ENCODE measurements at regions not wholly inside any gene's neighbourhood (a gene's known extent, or its start where the extent isn't known, plus 50 kb on each side); places are given as distances from the start of the nearest gene placed in this dataset.

- Histone ChIP-seq H3K4me3 (no peak overlapping the region), H3K27me3 (no peaks in the 10 kb centered on the region), H3K4me1 (no peaks in the 10 kb centered on the region), H3K9me3 (peaks cover 0 to 2% (median 0%) of the 10 kb centered on the region in 4 donors), H3K27ac (peak overlapping the region in 1 of 4 donors; percentile 12), H3K36me3 (no peaks in the 10 kb centered on the region)
- intact Hi-C loops (cut with DNase I) = no loop called here
- FAIRE-seq (no peak), ATAC-seq (no peak), DNase-seq (no peak)
- 84 to 86% methylated on average over 5 of the region's 5 CpGs for WGBS, 2 donors
- TF ChIP-seq, protein P1, sequence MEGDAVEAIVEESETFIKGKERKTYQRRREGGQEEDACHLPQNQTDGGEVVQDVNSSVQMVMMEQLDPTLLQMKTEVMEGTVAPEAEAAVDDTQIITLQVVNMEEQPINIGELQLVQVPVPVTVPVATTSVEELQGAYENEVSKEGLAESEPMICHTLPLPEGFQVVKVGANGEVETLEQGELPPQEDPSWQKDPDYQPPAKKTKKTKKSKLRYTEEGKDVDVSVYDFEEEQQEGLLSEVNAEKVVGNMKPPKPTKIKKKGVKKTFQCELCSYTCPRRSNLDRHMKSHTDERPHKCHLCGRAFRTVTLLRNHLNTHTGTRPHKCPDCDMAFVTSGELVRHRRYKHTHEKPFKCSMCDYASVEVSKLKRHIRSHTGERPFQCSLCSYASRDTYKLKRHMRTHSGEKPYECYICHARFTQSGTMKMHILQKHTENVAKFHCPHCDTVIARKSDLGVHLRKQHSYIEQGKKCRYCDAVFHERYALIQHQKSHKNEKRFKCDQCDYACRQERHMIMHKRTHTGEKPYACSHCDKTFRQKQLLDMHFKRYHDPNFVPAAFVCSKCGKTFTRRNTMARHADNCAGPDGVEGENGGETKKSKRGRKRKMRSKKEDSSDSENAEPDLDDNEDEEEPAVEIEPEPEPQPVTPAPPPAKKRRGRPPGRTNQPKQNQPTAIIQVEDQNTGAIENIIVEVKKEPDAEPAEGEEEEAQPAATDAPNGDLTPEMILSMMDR (IDR thresholded peaks at IDR 0.05) = no peak
These were observed 187.4 kb downstream of the ARL4C start for GRCh38 chr2:234309431-234309830.

- H3K4me1 ChIP-seq = no peaks in the 10 kb centered on the region
- ATAC-seq = peak in 3 of 4 donors; percentile 38 to 83 (median 80)
- peak in 1 of 6 donors; percentile 28 for DNase-seq
- WGBS, 2 donors = 54 to 65% methylated on average over 6 of the region's 6 CpGs
- no peaks in the 10 kb centered on the region for H3K36me3 ChIP-seq
- H3K4me3 ChIP-seq = no peak overlapping the region
- intact Hi-C loops (cut with DNase I) = no loop called here
- FAIRE-seq = no peak
- H3K27me3 ChIP-seq = no peaks in the 10 kb centered on the region
- TF ChIP-seq, protein P1 (IDR thresholded peaks at IDR 0.05) = no peak
- peak overlapping the region in 2 of 4 donors; percentile 12 to 23 for H3K27ac ChIP-seq
- peaks cover 0 to 2% (median 0%) of the 10 kb centered on the region in 4 donors for H3K9me3 ChIP-seq
These were observed 188.1 kb downstream of the ARL4C start for GRCh38 chr2:234308813-234309195.

DNA sequence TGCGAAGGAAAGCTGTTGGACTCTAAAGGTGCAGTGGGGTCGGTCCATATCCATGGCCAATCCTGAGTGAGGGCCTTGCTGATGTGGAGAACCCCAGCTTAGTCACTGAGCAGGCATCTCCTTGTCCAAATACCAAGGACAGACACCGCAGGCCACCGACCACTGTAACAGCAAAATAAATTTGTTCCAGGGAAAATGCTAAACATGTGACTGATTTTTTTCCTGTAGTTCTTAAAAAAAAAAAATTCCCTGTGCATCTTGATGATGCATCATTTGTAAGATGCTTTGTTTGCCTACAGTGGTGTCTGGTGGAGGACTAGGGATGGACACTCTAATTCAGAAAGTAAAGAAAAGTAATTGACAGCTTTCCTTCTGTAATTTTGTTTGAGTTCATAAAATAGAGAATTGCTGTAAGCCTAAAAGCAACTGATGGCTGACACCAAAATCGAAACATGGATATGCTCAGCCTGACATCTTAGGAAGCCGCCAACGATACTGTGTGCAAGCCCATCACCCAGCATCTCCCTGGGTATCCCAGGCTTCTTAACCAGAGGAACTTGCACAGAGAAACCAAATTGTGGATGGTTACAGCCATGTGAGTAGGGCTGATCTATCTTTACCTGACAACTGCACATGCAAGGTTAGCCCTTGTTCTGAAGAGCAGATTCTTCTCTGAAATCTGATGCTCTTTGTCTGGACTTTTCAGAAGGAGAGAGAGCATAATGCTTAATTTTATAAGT lies 188.6 kb downstream of the ARL4C start:
- no peak for FAIRE-seq
- H3K27ac ChIP-seq = peak overlapping the region in 1 of 4 donors; percentile 23
- TF ChIP-seq, protein P1 (IDR thresholded peaks at IDR 0.05) = no peak
- H3K27me3 ChIP-seq = no peaks in the 10 kb centered on the region
- 84 to 89% methylated on average over 7 of the region's 7 CpGs for WGBS, 2 donors
- DNase-seq = no peak
- no peaks in the 10 kb centered on the region for H3K36me3 ChIP-seq
- H3K9me3 ChIP-seq = peaks cover 0 to 2% (median 0%) of the 10 kb centered on the region in 4 donors
- intact Hi-C loops (cut with DNase I) = no loop called here
- peak in 2 of 4 donors; percentile 15 to 24 for ATAC-seq
- H3K4me3 ChIP-seq = no peak overlapping the region
- H3K4me1 ChIP-seq = no peaks in the 10 kb centered on the region

- no peak overlapping the region for H3K27ac ChIP-seq
- no peaks in the 10 kb centered on the region for H3K27me3 ChIP-seq
- H3K36me3 ChIP-seq = no peaks in the 10 kb centered on the region
- no peaks in the 10 kb centered on the region for H3K4me1 ChIP-seq
- FAIRE-seq (no peak), ATAC-seq (no peak), DNase-seq (no peak)
- H3K9me3 ChIP-seq = peaks cover 0 to 2% (median 0%) of the 10 kb centered on the region in 4 donors
- TF ChIP-seq, protein P1 (IDR thresholded peaks at IDR 0.05) = no peak
- intact Hi-C loops (cut with DNase I) = no loop called here
- 90% methylated on average over 4 of the region's 4 CpGs for WGBS, 2 donors
- no peak overlapping the region for H3K4me3 ChIP-seq
These were observed 189.4 kb downstream of the ARL4C start for GRCh38 chr2:234307322-234307961.
